Activated T-cell treated with anti-CD3 and anti-CD28 coated beads, Interleukin-2, amount 50 U/mL, for 24 hours (primary cell): ENCODE measurements at regions not wholly inside any gene's neighbourhood (a gene's known extent, or its start where the extent isn't known, plus 50 kb on each side); places are given as distances from the start of the nearest gene placed in this dataset.

ENCODE experiments used
- DNase-seq: peaks from one replicate; pipeline ENCODE4 v3.0.0-alpha.2; 2020
- H3K27ac Mint-ChIP-seq: 2 replicates; pipeline ENCODE4 v1.8.0; 2020; ENCODE audit warnings: mild to moderate bottlenecking, mixed read lengths
- H3K27me3 Mint-ChIP-seq: 2 replicates; pipeline ENCODE4 v1.8.0; 2020; ENCODE audit warnings: mixed read lengths
- H3K36me3 Mint-ChIP-seq: 2 replicates; pipeline ENCODE4 v1.8.0; 2020; ENCODE audit warnings: low read depth, mixed read lengths
- H3K4me1 Mint-ChIP-seq: 2 replicates; pipeline ENCODE4 v1.8.0; 2020; ENCODE audit warnings: low read depth, mixed read lengths
- H3K4me3 Mint-ChIP-seq: 2 replicates; pipeline ENCODE4 v1.8.0; 2020; ENCODE audit warnings: mild to moderate bottlenecking, moderate library complexity, mixed read lengths
- H3K9me3 Mint-ChIP-seq: 2 replicates; pipeline ENCODE4 v1.8.0; 2020; ENCODE audit warnings: mixed read lengths

DNA sequence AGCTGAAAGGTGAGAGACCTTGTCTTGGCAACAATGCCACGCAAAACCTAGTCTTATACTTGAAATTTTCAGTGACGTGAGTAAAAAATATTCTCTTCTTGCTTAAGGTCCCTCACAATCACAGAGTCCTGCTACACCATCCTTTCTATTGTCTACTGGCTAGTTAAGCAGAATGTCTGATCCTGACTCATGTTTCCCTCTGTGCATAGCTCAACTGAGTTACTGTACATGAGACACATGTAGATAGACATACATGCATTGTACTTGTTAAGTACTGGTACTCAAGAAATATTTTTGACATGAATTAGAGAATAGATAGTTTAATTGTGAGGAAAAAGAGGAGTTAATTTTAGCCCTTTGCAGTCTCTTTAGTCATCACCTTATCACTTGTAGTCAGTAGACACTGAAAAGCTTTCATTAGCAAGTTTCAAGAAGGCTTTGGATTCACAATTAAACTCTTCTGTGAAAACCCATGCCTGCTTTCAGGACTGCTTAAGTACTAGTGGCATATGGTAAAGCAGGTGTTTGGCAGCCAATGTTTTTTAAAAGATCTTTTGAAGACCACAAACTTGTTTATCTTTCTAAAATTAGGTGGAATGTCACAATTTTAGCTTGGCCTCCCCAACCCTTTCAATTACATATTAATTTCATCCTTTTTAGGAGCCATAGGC, 158.7 kb upstream of the CCDC150 start:
- Mint-ChIP-seq H3K36me3 (no peaks in the 10 kb centered on the region), H3K4me1 (peaks cover 5% of the 10 kb centered on the region), H3K27ac (no peak overlapping the region), H3K9me3 (no peaks in the 10 kb centered on the region), H3K27me3 (peaks cover 40% of the 10 kb centered on the region), H3K4me3 (no peak overlapping the region)
- no peak for DNase-seq

DNA sequence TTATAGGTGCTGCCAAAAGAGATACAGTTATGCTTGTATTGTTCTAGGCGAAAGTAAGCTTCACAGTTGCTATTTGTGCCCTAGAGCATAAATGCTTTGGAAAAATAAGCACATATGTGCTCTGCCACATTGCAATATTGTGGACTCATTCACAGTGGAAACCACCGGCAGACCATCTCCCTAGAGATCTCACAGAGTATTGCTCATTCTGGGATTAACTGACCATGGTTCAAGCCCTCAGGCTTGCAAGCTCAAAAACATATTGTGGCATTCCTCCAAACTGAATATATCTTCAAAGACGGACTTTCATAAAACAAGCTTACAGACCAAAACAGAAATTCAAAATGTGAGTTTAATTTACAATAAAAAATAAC, 158.2 kb upstream of the CCDC150 start:
- peaks cover 44% of the 10 kb centered on the region for H3K27me3 Mint-ChIP-seq
- no peak overlapping the region for H3K4me3 Mint-ChIP-seq

DNA sequence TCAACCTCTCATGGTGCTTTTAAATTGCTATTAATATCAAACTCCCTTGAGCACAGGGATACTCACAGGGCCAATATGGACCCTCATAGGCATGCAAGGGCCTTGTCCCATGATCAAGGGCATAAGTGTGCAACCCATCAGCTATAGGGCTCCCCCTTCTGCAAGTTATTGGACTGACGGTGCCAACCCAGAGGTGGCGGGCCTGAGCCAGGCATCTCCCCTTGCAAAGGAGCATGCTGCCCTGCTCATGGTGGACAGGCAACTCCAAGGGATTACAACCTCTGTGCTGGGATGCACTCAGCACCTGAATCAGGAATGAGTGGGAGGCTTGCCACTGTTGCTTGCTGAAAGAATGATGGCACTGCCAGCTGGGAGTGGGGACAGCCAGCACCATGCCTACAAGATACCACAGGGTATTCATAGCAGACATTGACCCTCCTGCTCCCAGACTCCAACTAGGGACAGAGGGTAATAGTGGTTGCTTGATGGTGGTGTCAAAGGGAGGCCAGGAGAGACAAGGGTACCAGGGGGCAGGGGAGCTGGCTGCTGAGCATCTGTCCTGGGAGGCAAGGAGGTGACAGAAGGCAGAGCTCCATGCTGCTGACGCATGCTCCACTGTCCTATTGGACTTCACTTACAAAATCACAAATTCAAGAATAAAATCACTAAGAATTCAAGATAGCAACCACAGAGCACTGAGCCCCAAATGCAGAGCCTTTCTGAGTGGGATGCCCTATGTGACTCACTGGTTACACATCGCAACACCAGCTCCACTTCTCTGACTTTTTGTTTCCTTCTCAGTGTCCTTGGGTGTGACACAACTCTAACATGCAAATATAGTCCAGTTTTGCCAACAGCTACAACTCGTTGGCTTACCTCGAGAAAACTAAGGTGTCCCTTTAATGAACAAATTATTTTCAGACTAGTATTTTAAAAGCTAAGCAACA, 157.1 kb upstream of the CCDC150 start:
- peaks cover 45% of the 10 kb centered on the region for H3K27me3 Mint-ChIP-seq
- DNase-seq: no peak
- H3K27ac Mint-ChIP-seq: no peak overlapping the region
- peaks cover 5% of the 10 kb centered on the region for H3K4me1 Mint-ChIP-seq
- no peak overlapping the region for H3K4me3 Mint-ChIP-seq
- H3K36me3 Mint-ChIP-seq: no peaks in the 10 kb centered on the region
- no peaks in the 10 kb centered on the region for H3K9me3 Mint-ChIP-seq

More for the DNA sequence above, 158.2 kb upstream of the CCDC150 start:
- H3K36me3 Mint-ChIP-seq: no peaks in the 10 kb centered on the region
- peaks cover 5% of the 10 kb centered on the region for H3K4me1 Mint-ChIP-seq
- no peaks in the 10 kb centered on the region for H3K9me3 Mint-ChIP-seq
- H3K27ac Mint-ChIP-seq: no peak overlapping the region
- no peak for DNase-seq

DNA sequence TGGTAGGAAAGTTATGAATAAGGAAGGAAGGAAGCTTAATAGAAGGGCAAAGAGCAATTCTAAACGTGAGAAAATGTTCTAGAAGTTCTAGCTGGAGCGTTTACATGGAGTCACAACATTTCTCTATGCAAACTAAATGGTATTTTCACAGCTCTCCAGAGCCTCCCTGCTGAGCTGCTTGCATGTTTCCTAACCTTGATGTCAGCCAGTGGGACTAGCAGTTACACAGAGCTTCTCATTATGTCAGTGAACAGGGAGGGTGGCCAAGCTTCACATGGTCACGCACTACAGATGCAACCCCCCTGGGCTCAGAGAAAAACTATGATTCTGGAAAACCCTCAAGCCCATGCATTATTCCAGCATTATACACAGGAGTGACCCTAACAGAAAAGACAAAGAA, 153.4 kb upstream of the CCDC150 start:
- no peak for DNase-seq
- peaks cover 55% of the 10 kb centered on the region for H3K27me3 Mint-ChIP-seq
- no peak overlapping the region for H3K27ac Mint-ChIP-seq
- no peak overlapping the region for H3K4me3 Mint-ChIP-seq
- no peaks in the 10 kb centered on the region for H3K36me3 Mint-ChIP-seq
- H3K4me1 Mint-ChIP-seq: peaks cover 5% of the 10 kb centered on the region
- no peaks in the 10 kb centered on the region for H3K9me3 Mint-ChIP-seq

DNA sequence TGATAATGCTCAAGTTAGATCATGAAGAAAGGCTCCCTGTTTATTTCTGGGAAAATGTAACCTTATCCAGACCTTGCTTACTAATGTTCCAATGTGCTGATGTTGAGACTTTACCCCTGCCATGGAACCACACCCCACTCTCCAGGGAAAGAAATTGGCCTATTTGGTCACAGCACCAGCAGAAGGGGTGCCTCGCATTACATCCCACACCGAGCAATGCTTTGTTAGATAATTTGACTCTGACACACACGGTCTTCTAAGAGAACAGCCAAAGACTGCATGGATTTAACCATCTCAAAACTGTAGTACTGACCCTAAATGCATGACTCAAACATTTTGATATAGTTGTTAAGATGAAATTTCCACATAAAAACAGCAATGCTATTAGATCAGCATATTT, 152.1 kb upstream of the CCDC150 start:
- no peaks in the 10 kb centered on the region for H3K36me3 Mint-ChIP-seq
- peaks cover 2% of the 10 kb centered on the region for H3K4me1 Mint-ChIP-seq
- H3K27me3 Mint-ChIP-seq: peaks cover 43% of the 10 kb centered on the region
- H3K27ac Mint-ChIP-seq: no peak overlapping the region
- no peak overlapping the region for H3K4me3 Mint-ChIP-seq
- no peaks in the 10 kb centered on the region for H3K9me3 Mint-ChIP-seq
- DNase-seq: no peak

DNA sequence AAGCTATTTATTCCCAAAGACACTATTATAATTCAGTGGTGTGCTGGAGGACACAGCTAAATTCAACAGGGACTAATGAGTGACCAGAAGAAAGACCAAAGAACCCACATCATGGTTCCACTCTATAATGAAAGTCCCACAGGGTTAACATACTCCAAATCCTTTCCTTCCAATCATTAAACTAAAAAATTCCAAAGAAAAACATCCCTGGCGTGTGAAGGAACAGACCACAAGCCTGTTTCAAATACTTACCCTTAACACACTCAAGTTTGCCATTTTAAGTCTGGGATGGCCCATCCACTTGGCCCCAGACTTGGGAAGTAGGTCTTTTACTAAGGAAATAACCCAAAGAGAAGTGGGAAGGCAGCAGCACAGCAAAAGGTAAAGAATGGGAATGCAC, 150.1 kb upstream of the CCDC150 start:
- no peaks in the 10 kb centered on the region for H3K4me1 Mint-ChIP-seq

DNA sequence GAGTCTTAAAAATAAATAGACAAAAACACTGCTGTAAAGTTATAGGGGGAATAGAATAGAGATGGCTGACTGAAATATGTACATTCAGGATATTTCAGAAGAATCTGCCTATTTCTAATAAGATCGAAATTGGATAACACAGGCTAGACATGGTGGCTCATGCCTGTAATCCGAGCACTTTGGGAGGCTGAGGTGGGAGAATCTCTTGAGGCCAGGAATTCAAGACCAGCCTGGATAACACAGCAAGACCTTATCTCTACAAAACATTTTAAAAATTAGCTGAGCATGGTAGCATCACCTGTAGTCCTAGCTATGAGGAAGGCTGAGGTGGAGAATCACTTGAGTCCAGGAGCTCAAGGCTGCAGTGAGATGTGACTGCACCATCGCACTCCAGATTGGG, 146.6 kb upstream of the CCDC150 start:
- no peak for DNase-seq
- peaks cover 18% of the 10 kb centered on the region for H3K27me3 Mint-ChIP-seq
- no peak overlapping the region for H3K4me3 Mint-ChIP-seq
- H3K9me3 Mint-ChIP-seq: peaks cover 9% of the 10 kb centered on the region
- no peaks in the 10 kb centered on the region for H3K4me1 Mint-ChIP-seq
- H3K27ac Mint-ChIP-seq: no peak overlapping the region
- no peaks in the 10 kb centered on the region for H3K36me3 Mint-ChIP-seq

More for the DNA sequence above, 150.1 kb upstream of the CCDC150 start:
- H3K27me3 Mint-ChIP-seq: peaks cover 37% of the 10 kb centered on the region
- H3K27ac Mint-ChIP-seq: no peak overlapping the region
- no peaks in the 10 kb centered on the region for H3K36me3 Mint-ChIP-seq
- peaks cover 9% of the 10 kb centered on the region for H3K9me3 Mint-ChIP-seq
- H3K4me3 Mint-ChIP-seq: no peak overlapping the region
- DNase-seq: no peak

DNA sequence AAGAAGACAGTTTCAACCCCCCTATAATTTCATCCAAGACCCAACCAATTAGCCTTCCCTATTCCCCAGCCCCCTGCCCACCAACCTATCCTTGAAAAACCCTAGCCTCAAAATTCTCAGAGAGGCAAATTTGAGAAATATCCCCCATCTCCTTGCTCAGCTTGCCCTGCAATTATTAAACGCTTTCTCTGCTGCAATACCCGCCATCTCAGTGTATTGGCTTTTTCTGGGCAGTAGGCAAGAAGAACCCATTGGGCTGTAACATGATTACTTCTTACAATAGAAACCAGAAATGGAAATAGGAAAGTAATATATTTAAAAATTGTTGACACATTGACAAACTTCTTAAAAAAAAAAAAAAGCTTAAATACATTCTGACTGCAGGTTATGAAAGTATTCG, 140.6 kb upstream of the CCDC150 start:
- no peak for DNase-seq
- Mint-ChIP-seq H3K36me3 (no peaks in the 10 kb centered on the region), H3K4me1 (no peaks in the 10 kb centered on the region), H3K4me3 (no peak overlapping the region), H3K27me3 (peaks cover 9% of the 10 kb centered on the region), H3K9me3 (peaks cover 10% of the 10 kb centered on the region), H3K27ac (no peak overlapping the region)

DNA sequence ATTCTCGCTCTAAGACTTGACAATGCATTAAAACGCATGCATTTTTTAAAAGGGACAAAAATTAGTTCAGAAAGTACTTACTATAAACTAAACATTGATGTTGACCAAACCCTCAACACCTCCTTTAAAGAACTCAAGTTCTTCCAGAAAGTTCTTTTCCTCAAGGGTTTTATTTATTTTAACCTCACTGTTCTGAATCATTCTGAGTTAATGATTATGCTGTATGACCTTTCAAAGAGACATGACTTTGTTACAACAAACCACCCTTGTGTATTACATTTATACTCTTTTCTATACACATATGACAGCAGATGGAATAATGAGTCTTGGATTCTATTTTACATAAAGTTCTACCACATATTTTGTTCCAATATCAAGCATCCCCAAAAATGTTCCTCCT, 139.8 kb upstream of the CCDC150 start:
- Mint-ChIP-seq H3K27me3 (peaks cover 14% of the 10 kb centered on the region), H3K27ac (no peak overlapping the region), H3K4me3 (no peak overlapping the region), H3K4me1 (no peaks in the 10 kb centered on the region), H3K9me3 (peaks cover 6% of the 10 kb centered on the region), H3K36me3 (no peaks in the 10 kb centered on the region)
- no peak for DNase-seq

DNA sequence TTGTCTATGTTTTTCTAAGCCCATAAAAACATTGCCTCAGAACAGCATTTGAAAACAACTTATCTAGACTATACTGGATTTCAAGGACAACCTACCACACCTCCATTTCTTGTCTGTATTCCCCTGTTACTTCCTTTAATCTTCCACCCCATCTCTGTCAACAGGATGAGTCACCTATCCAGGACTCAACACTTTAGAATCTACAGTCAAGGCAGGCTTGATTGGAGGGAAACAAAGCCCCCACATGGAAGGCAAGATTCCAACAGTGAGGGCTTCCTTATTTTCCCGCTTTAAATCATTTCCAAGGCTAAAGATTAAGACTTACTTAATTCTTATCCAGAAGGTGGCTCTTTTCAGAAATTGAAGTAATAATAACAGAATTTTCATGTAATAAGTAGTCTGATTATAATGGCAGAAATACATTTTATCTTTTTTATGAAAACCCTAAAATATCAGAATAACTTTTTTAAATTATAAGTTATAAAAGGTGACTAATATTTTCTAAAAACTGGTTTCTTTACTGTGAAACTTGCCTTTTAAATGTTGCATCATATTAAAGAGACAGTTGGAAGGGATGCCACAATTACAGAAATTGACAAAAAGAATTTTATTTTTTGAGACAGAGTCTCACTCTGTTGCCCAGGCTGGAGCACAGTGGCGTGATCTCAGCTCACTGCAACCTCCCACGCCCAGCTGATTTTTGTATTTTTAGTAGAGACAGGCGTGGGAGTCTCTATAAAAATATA, 138.7 kb upstream of the CCDC150 start:
- DNase-seq: no peak
- H3K9me3 Mint-ChIP-seq: peaks cover 6% of the 10 kb centered on the region
- no peaks in the 10 kb centered on the region for H3K36me3 Mint-ChIP-seq
- H3K27me3 Mint-ChIP-seq: peaks cover 17% of the 10 kb centered on the region
- no peak overlapping the region for H3K27ac Mint-ChIP-seq
- no peaks in the 10 kb centered on the region for H3K4me1 Mint-ChIP-seq
- no peak overlapping the region for H3K4me3 Mint-ChIP-seq

DNA sequence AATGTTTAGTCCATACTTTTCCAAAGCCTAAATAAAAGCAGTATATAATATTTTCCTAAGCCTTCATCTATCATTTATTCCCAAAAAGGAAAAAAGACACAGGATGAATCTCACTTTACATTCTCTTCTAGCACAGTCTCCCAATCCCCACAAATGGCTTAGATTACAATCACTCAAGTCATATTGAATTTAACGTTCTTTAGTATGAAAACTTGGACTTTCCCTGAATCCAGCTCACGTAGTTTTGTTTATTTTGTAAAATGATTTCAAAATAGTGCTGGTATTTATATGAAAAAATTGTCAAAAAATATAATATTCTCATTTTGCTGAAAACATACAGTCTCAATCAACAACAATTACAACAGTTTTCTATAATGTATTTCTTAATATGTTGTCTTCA, 137.7 kb upstream of the CCDC150 start:
- Mint-ChIP-seq H3K27me3 (peaks cover 18% of the 10 kb centered on the region), H3K4me1 (no peaks in the 10 kb centered on the region), H3K4me3 (no peak overlapping the region), H3K36me3 (no peaks in the 10 kb centered on the region), H3K27ac (no peak overlapping the region), H3K9me3 (peaks cover 6% of the 10 kb centered on the region)
- no peak for DNase-seq

DNA sequence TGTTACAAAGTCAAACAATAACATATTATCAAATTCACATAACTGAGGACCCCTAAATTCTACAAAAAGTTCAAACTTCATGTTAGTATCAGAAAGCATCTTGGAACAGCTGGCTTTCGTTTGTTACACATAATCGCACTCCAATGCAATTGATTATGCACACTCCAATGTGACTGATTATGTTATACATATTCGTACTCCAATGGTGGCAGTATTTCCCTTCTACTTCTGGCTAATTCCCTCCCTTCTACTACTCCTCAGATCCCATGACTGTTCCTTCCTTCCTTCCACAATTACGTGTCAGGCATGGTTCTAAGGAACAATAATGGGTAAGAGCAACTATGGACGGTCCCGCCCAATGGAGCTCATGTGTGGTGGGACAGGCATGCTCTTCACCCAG, 137.1 kb upstream of the CCDC150 start:
- peaks cover 6% of the 10 kb centered on the region for H3K9me3 Mint-ChIP-seq
- peaks cover 18% of the 10 kb centered on the region for H3K27me3 Mint-ChIP-seq
- DNase-seq: no peak
- no peaks in the 10 kb centered on the region for H3K36me3 Mint-ChIP-seq
- no peak overlapping the region for H3K4me3 Mint-ChIP-seq
- no peaks in the 10 kb centered on the region for H3K4me1 Mint-ChIP-seq
- no peak overlapping the region for H3K27ac Mint-ChIP-seq

DNA sequence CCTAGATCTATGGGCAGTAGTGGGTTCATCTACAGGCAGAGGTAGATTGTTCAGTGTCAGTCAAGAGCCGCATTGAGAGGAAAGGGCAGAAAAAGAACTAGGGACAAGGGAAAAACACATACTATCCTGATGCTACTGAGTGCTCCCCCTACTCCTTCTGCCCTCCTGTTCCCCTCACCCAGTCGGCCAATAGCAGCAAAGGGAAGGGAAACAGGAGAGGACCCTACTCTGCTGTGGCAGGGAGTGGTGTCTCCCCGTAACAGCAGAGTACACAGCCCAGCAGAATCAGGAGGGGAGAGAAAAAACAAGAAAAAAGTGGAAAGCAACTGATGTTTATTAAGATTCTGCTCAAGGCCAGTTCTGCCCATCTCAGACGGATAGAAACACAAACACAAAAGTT, 136.1 kb upstream of the CCDC150 start:
- peaks cover 18% of the 10 kb centered on the region for H3K27me3 Mint-ChIP-seq
- no peaks in the 10 kb centered on the region for H3K36me3 Mint-ChIP-seq
- no peak for DNase-seq
- peaks cover 6% of the 10 kb centered on the region for H3K9me3 Mint-ChIP-seq
- H3K4me1 Mint-ChIP-seq: no peaks in the 10 kb centered on the region
- H3K27ac Mint-ChIP-seq: no peak overlapping the region
- no peak overlapping the region for H3K4me3 Mint-ChIP-seq

DNA sequence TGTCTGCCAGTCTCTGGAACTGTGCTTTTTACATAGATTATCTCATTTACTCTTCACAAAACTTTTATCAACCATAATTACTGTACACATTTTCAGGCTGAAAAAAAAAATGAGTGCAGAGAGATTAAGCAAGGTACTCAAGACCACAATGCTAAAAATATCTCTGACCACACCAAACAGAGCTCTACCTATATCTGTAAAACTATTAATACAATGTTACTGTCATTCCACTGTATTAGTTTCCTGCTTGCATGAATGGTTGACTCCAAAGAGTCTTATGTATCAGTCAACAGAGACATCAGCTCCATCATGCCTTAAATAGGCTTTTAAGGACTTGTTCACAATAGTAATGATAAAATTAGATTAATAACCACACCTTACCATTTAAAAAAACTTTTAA, 134.7 kb upstream of the CCDC150 start:
- no peaks in the 10 kb centered on the region for H3K9me3 Mint-ChIP-seq
- H3K4me3 Mint-ChIP-seq: no peak overlapping the region
- peaks cover 18% of the 10 kb centered on the region for H3K27me3 Mint-ChIP-seq
- no peak for DNase-seq
- H3K36me3 Mint-ChIP-seq: no peaks in the 10 kb centered on the region
- no peaks in the 10 kb centered on the region for H3K4me1 Mint-ChIP-seq
- no peak overlapping the region for H3K27ac Mint-ChIP-seq

DNA sequence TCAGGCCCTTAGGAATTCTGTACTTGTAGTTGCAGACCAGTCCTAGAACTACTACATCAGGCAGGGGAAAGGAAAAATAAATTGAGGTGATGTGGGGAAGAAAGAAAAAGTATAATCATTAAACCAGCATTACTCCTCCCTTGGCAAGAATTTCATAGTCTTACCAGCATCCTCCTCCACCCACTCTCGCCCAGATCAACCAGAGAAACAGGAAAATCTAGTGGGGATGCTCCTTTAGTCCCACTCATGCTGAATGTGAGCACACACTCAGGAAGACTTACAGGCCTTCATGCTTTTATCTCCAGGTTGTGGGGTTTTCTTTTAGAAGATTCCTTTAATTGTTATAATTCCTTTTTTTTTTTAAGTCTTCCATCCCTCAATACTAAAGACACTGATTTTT, 129.3 kb upstream of the CCDC150 start:
- Mint-ChIP-seq H3K36me3 (no peaks in the 10 kb centered on the region), H3K9me3 (no peaks in the 10 kb centered on the region), H3K27ac (no peak overlapping the region), H3K4me1 (no peaks in the 10 kb centered on the region), H3K27me3 (peaks cover 21% of the 10 kb centered on the region), H3K4me3 (no peak overlapping the region)
- no peak for DNase-seq
